ENCODE measurements at regions not wholly inside any gene's neighbourhood (a gene's known extent, or its start where the extent isn't known, plus 50 kb on each side); places are given as distances from the start of the nearest gene placed in this dataset.
"Not testable (repeated sequence)": the region's sequence is repeated elsewhere in the genome, so short reads cannot be mapped to it uniquely, and the experiment has no call there.

DNA sequence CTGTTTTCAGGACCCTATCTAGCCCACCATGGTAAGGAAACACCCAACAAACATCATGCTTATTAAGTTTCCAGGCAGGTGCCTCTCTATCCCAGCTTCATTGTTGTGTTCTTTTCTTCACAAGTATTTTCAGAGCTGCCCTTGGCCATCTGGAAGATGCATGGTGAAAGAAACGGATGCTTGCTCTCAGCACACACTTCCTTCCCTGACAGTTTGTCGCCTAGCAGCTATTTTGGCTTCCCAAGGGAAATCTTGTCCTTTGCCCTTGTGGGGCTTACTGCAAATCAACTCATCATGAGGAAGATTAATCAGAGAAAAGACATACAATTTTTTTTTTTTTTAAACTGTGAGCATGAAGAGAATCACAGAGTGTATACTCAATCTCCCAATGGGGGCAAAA is 128.8 kb downstream of the ASMT start:
- WGBS (ENCODE audit: insufficient coverage), result 60% methylated on average over 2 of the region's 2 CpGs
- peaks cover 0 to 3% (median 0%) of the 10 kb centered on the region in 5 experiments for H3K27me3 ChIP-seq (replicated peaks in 2 of 5; ENCODE audit: control insufficient read depth in 4 of 5, insufficient read depth in 5 of 5, low read length in 4 of 5)

DNA sequence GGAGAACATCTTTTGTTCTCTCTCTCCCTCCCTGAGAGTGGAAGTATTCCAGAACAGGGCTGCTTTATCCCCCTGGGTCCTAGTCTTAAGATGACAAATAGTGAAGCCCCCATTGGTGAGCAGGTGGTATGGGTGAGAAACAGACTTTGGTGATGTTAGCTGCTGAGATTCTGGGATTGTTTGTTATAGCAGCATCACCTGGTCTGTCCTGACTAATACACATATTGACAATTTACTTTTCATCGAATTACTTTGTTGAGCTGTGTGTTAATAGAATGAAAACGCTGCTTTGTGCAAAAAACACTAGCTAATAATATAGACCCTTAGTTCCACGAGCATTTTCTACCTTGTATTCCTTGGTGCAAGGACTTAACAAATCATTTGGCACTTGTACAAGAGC is 133.5 kb downstream of the ASMT start:
- Histone ChIP-seq H3K36me3 (ENCODE audit: control insufficient read depth in 4 of 4, insufficient read depth in 4 of 4, low read length in 3 of 4) (no peaks in the 10 kb centered on the region), H3K9me3 (ENCODE audit: control extremely low read depth in 1 of 5, control insufficient read depth in 4 of 5, insufficient read depth in 2 of 5, low read depth in 1 of 5, low read length in 4 of 5) (peaks cover 0 to 10% (median 2%) of the 10 kb centered on the region in 5 experiments), H3K27ac (ENCODE audit: insufficient read depth in 1 of 2, low read depth in 1 of 2, low read length in 2 of 2, poor library complexity in 1 of 2, severe bottlenecking in 2 of 2) (no peak overlapping the region), H3K27me3 (replicated peaks in 2 of 5; ENCODE audit: control insufficient read depth in 4 of 5, insufficient read depth in 5 of 5, low read length in 4 of 5) (peaks cover 0 to 3% (median 2%) of the 10 kb centered on the region in 5 experiments), H3K4me1 (ENCODE audit: control extremely low read depth in 1 of 4, control insufficient read depth in 4 of 4, insufficient read depth in 4 of 4, low read length in 3 of 4) (no peaks in the 10 kb centered on the region), H3K4me3 (ENCODE audit: control insufficient read depth in 1 of 7, extremely low read depth in 1 of 7, insufficient read depth in 4 of 7, low read depth in 2 of 7, low read length in 6 of 7) (no peak overlapping the region)
- ChIA-PET POLR2A (no interaction called here), CTCF (no interaction called here)
- no peak for DNase-seq
- WGBS (ENCODE audit: insufficient coverage), result no CpG with 5 or more reads among the region's 3 CpGs

More for the DNA sequence above, 128.8 kb downstream of the ASMT start:
- Histone ChIP-seq H3K27ac (ENCODE audit: insufficient read depth in 1 of 2, low read depth in 1 of 2, low read length in 2 of 2, poor library complexity in 1 of 2, severe bottlenecking in 2 of 2) (no peak overlapping the region), H3K36me3 (ENCODE audit: control insufficient read depth in 4 of 4, insufficient read depth in 4 of 4, low read length in 3 of 4) (no peaks in the 10 kb centered on the region), H3K9me3 (ENCODE audit: control extremely low read depth in 1 of 5, control insufficient read depth in 4 of 5, insufficient read depth in 2 of 5, low read depth in 1 of 5, low read length in 4 of 5) (peaks cover 0 to 10% (median 2%) of the 10 kb centered on the region in 5 experiments), H3K4me3 (ENCODE audit: control insufficient read depth in 1 of 7, extremely low read depth in 1 of 7, insufficient read depth in 4 of 7, low read depth in 2 of 7, low read length in 6 of 7) (no peak overlapping the region), H3K4me1 (ENCODE audit: control extremely low read depth in 1 of 4, control insufficient read depth in 4 of 4, insufficient read depth in 4 of 4, low read length in 3 of 4) (no peaks in the 10 kb centered on the region)
- POLR2A ChIA-PET, result no interaction called here
- peak in 2 of 3 donors; percentile 17 to 19 for DNase-seq
- CTCF ChIA-PET, result no interaction called here

DNA sequence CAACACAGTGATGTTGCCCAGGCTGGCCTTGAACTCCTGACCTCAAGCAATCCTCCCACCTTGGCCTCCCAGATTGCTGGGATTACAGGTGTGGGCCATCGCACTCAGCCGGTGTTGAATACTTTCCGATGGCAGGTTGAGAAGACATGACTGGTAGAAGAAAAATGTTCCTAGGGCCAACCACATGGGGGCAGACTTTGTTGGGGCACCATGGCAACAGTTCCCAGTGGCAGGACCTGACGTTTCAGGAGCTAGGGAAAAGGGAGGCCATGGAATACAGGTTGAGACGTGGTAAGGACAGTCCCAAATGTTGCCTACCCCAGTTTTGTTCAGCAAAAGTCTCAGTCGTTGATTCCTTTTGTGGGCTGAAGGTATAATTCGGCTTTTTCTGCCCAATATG is 134.6 kb downstream of the ASMT start:
- Histone ChIP-seq H3K27ac (ENCODE audit: insufficient read depth in 1 of 2, low read depth in 1 of 2, low read length in 2 of 2, poor library complexity in 1 of 2, severe bottlenecking in 2 of 2) (no peak overlapping the region), H3K4me3 (ENCODE audit: control insufficient read depth in 1 of 7, extremely low read depth in 1 of 7, insufficient read depth in 4 of 7, low read depth in 2 of 7, low read length in 6 of 7) (no peak overlapping the region), H3K9me3 (ENCODE audit: control extremely low read depth in 1 of 5, control insufficient read depth in 4 of 5, insufficient read depth in 2 of 5, low read depth in 1 of 5, low read length in 4 of 5) (peaks cover 0 to 5% (median 0%) of the 10 kb centered on the region in 5 experiments), H3K36me3 (ENCODE audit: control insufficient read depth in 4 of 4, insufficient read depth in 4 of 4, low read length in 3 of 4) (no peaks in the 10 kb centered on the region), H3K27me3 (replicated peaks in 2 of 5; ENCODE audit: control insufficient read depth in 4 of 5, insufficient read depth in 5 of 5, low read length in 4 of 5) (peaks cover 0 to 3% (median 0%) of the 10 kb centered on the region in 5 experiments), H3K4me1 (ENCODE audit: control extremely low read depth in 1 of 4, control insufficient read depth in 4 of 4, insufficient read depth in 4 of 4, low read length in 3 of 4) (no peaks in the 10 kb centered on the region)
- CTCF ChIA-PET, result no interaction called here
- no peak for DNase-seq
- POLR2A ChIA-PET, result no interaction called here
- WGBS (ENCODE audit: insufficient coverage), result 93% methylated on average over 5 of the region's 7 CpGs

DNA sequence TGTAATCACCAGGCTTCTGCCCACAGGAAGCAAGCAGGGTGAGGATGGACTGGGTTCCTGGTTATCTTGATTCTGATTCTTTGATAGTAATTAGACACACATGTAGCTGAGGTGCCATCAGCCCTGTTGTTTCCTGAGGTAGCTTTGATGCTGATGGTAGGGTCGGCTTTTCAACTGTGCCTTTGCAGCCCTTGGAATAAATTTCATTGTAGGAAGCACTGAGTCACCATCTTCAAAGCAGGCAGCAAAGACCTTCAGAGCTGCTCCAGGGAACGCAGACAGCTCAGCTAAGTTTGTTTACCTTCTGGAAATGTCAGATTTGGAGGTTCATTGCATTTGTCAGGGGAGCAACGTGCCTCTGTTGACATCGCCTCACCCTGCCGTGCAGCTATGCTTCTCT is 135.4 kb downstream of the ASMT start:
- Histone ChIP-seq H3K36me3 (ENCODE audit: control insufficient read depth in 4 of 4, insufficient read depth in 4 of 4, low read length in 3 of 4) (no peaks in the 10 kb centered on the region), H3K9me3 (ENCODE audit: control extremely low read depth in 1 of 5, control insufficient read depth in 4 of 5, insufficient read depth in 2 of 5, low read depth in 1 of 5, low read length in 4 of 5) (peaks cover 0 to 5% (median 0%) of the 10 kb centered on the region in 5 experiments), H3K27me3 (replicated peaks in 2 of 5; ENCODE audit: control insufficient read depth in 4 of 5, insufficient read depth in 5 of 5, low read length in 4 of 5) (peaks cover 0 to 3% (median 0%) of the 10 kb centered on the region in 5 experiments), H3K4me1 (ENCODE audit: control extremely low read depth in 1 of 4, control insufficient read depth in 4 of 4, insufficient read depth in 4 of 4, low read length in 3 of 4) (no peaks in the 10 kb centered on the region), H3K27ac (ENCODE audit: insufficient read depth in 1 of 2, low read depth in 1 of 2, low read length in 2 of 2, poor library complexity in 1 of 2, severe bottlenecking in 2 of 2) (no peak overlapping the region), H3K4me3 (ENCODE audit: control insufficient read depth in 1 of 7, extremely low read depth in 1 of 7, insufficient read depth in 4 of 7, low read depth in 2 of 7, low read length in 6 of 7) (no peak overlapping the region)
- 69% methylated on average over 5 of the region's 5 CpGs for WGBS (ENCODE audit: insufficient coverage)
- DNase-seq, result no peak
- CTCF ChIA-PET, result no interaction called here
- POLR2A ChIA-PET, result no interaction called here

DNA sequence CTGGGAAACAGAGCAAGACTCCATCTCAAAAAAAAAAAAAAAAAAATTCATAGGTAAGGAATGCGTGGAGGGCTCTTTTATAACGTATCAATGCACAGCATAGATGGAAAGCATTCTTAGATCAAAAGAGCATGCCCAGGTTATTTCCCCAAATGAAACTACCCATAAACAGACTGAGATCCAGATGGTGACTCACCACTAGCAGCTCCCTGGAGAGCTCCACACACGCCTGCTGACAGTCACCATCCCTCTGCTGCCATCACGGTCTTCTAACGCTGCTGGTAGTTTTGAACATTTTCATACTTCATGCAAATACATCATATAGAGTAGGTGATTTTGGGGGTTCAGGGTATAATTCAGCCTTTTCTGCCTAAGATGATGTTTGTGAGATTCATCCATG is 136.9 kb downstream of the ASMT start:
- WGBS (ENCODE audit: insufficient coverage), result 92% methylated on average over 2 of the region's 5 CpGs
- H3K27ac ChIP-seq (ENCODE audit: insufficient read depth in 1 of 2, low read depth in 1 of 2, low read length in 2 of 2, poor library complexity in 1 of 2, severe bottlenecking in 2 of 2), result no peak overlapping the region
- DNase-seq, result peak in 2 of 3 donors; percentile 9
- ChIA-PET CTCF (no interaction called here), POLR2A (no interaction called here)
- H3K4me1 ChIP-seq (ENCODE audit: control extremely low read depth in 1 of 4, control insufficient read depth in 4 of 4, insufficient read depth in 4 of 4, low read length in 3 of 4), result no peaks in the 10 kb centered on the region
- peaks cover 0 to 9% (median 0%) of the 10 kb centered on the region in 5 experiments for H3K9me3 ChIP-seq (ENCODE audit: control extremely low read depth in 1 of 5, control insufficient read depth in 4 of 5, insufficient read depth in 2 of 5, low read depth in 1 of 5, low read length in 4 of 5)
- no peak overlapping the region for H3K4me3 ChIP-seq (ENCODE audit: control insufficient read depth in 1 of 7, extremely low read depth in 1 of 7, insufficient read depth in 4 of 7, low read depth in 2 of 7, low read length in 6 of 7)
- H3K36me3 ChIP-seq (ENCODE audit: control insufficient read depth in 4 of 4, insufficient read depth in 4 of 4, low read length in 3 of 4), result no peaks in the 10 kb centered on the region
- peaks cover 0 to 3% (median 0%) of the 10 kb centered on the region in 5 experiments for H3K27me3 ChIP-seq (replicated peaks in 2 of 5; ENCODE audit: control insufficient read depth in 4 of 5, insufficient read depth in 5 of 5, low read length in 4 of 5)

DNA sequence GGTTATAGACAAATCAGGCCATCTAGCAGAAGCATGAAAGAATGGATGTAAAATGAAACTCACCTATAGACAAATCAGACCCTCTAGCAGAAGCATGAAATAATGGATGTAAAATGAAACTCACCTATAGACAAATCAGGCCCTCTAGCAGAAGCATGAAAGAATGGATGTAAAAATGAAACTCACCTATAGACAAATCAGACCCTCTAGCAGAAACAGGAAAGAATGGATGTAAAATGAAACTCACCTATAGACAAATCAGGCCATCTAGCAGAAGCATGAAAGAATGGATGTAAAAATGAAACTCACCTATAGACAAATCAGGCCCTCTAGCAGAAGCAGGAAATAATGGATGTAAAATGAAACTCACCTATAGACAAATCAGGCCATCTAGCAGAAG is 137.9 kb downstream of the ASMT start:
- CTCF ChIA-PET; POLR2A ChIA-PET; H3K27ac ChIP-seq (ENCODE audit: insufficient read depth in 1 of 2, low read depth in 1 of 2, low read length in 2 of 2, poor library complexity in 1 of 2, severe bottlenecking in 2 of 2); H3K4me1 ChIP-seq (ENCODE audit: control extremely low read depth in 1 of 4, control insufficient read depth in 4 of 4, insufficient read depth in 4 of 4, low read length in 3 of 4); H3K36me3 ChIP-seq (ENCODE audit: control insufficient read depth in 4 of 4, insufficient read depth in 4 of 4, low read length in 3 of 4); H3K4me3 ChIP-seq (ENCODE audit: control insufficient read depth in 1 of 7, extremely low read depth in 1 of 7, insufficient read depth in 4 of 7, low read depth in 2 of 7, low read length in 6 of 7); DNase-seq; H3K27me3 ChIP-seq (replicated peaks in 2 of 5; ENCODE audit: control insufficient read depth in 4 of 5, insufficient read depth in 5 of 5, low read length in 4 of 5): not testable (repeated sequence)
- peaks cover 0 to 15% (median 4%) of the 10 kb centered on the region in 5 experiments for H3K9me3 ChIP-seq (ENCODE audit: control extremely low read depth in 1 of 5, control insufficient read depth in 4 of 5, insufficient read depth in 2 of 5, low read depth in 1 of 5, low read length in 4 of 5)

DNA sequence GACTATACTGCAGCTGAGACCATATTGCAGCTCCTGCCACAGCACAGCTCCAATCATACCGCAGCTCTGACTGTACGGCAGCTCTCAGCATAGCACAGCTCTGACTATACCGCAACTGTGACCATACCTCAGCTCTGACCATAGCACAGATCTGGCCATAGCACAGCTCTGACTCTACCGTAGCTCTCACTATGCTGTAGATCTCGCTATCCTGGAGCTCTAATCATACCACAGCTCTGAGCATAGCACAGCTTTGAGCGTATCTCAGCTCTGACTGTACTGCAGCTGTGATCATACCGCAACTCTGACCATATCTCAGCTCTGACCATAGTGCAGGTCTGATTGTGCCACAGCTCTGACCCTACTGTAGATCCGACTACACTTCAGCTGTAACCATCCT is 139.2 kb downstream of the ASMT start:
- Histone ChIP-seq H3K27me3 (replicated peaks in 2 of 5; ENCODE audit: control insufficient read depth in 4 of 5, insufficient read depth in 5 of 5, low read length in 4 of 5) (peaks cover 0 to 3% (median 0%) of the 10 kb centered on the region in 5 experiments), H3K4me1 (ENCODE audit: control extremely low read depth in 1 of 4, control insufficient read depth in 4 of 4, insufficient read depth in 4 of 4, low read length in 3 of 4) (no peaks in the 10 kb centered on the region), H3K36me3 (ENCODE audit: control insufficient read depth in 4 of 4, insufficient read depth in 4 of 4, low read length in 3 of 4) (no peaks in the 10 kb centered on the region), H3K4me3 (ENCODE audit: control insufficient read depth in 1 of 7, extremely low read depth in 1 of 7, insufficient read depth in 4 of 7, low read depth in 2 of 7, low read length in 6 of 7) (no peak overlapping the region), H3K9me3 (ENCODE audit: control extremely low read depth in 1 of 5, control insufficient read depth in 4 of 5, insufficient read depth in 2 of 5, low read depth in 1 of 5, low read length in 4 of 5) (peaks cover 0 to 13% (median 6%) of the 10 kb centered on the region in 5 experiments), H3K27ac (ENCODE audit: insufficient read depth in 1 of 2, low read depth in 1 of 2, low read length in 2 of 2, poor library complexity in 1 of 2, severe bottlenecking in 2 of 2) (no peak overlapping the region)
- no peak for DNase-seq
- ChIA-PET POLR2A (no interaction called here), CTCF (no interaction called here)
- 97% methylated on average over 8 of the region's 8 CpGs for WGBS (ENCODE audit: insufficient coverage)
